BE2C (cell line): ENCODE measurements at regions not wholly inside any gene's neighbourhood (a gene's known extent, or its start where the extent isn't known, plus 50 kb on each side); places are given as distances from the start of the nearest gene placed in this dataset.

Experiments used
- DNase-seq: peaks from one replicate; pipeline ENCODE4 v3.0.0-alpha.2; 2020
- H3K27me3 ChIP-seq: fragments of 250-450 bp; sonication (Bioruptor Pico); 2 replicates; pipeline ENCODE4 v1.5.1; 2020; ENCODE audit warnings: mild to moderate bottlenecking
- H3K36me3 ChIP-seq: fragments of 250-450 bp; sonication (Bioruptor Pico); 2 replicates; pipeline ENCODE4 v1.5.1; 2020; ENCODE audit warnings: mild to moderate bottlenecking
- H3K4me1 ChIP-seq: fragments of 250-450 bp; sonication (Bioruptor Pico); 2 replicates; pipeline ENCODE4 v1.5.1; 2020
- H3K4me3 ChIP-seq: 2 replicates; pipeline ENCODE4 v1.5.1; 2011; ENCODE audit warnings: low read depth, low read length
- H3K9me3 ChIP-seq: fragments of 250-450 bp; sonication (Bioruptor Pico); 2 replicates; pipeline ENCODE4 v1.5.1; 2020
- TF ChIP-seq, protein P1 (sequence below): IDR thresholded peaks from 2 replicates; pipeline ENCODE4 v1.5.1; 2012; ENCODE audit warnings: mild to moderate bottlenecking, low read depth, low read length

DNA sequence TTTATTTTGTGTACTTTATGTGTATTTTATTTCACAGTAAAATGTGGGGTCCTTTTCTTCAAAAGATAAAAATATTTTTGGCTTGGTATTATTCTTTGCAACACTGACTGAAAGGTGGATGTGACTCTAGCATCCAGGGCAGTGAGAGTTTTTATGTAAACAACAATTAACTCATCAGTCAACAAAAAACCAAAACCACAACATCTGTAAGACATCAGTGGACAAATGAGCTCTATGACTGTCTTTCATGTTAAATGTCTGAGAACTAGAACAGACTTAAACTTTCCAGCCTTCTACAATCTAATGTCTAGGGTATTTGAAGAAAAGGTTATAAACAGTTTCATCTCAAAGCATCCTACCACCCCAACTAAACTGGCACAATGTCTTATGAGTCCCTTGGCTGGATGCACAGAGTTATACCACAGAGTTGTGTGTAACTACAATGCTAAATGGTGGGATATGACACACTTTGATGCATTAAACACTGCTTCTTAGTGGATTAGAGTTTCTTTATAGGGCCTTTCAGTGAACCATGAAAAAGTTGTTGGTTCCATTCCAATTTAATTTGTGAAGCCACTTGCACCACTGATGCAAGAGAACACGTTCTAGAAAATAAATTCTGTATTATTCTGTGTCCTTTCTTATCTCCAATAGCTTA lies 544.2 kb upstream of the KLF12 start:
- Histone ChIP-seq H3K4me3 (no peak overlapping the region), H3K36me3 (no peaks in the 10 kb centered on the region), H3K27me3 (no peaks in the 10 kb centered on the region), H3K9me3 (no peaks in the 10 kb centered on the region), H3K4me1 (no peaks in the 10 kb centered on the region)
- TF ChIP-seq, protein P1, sequence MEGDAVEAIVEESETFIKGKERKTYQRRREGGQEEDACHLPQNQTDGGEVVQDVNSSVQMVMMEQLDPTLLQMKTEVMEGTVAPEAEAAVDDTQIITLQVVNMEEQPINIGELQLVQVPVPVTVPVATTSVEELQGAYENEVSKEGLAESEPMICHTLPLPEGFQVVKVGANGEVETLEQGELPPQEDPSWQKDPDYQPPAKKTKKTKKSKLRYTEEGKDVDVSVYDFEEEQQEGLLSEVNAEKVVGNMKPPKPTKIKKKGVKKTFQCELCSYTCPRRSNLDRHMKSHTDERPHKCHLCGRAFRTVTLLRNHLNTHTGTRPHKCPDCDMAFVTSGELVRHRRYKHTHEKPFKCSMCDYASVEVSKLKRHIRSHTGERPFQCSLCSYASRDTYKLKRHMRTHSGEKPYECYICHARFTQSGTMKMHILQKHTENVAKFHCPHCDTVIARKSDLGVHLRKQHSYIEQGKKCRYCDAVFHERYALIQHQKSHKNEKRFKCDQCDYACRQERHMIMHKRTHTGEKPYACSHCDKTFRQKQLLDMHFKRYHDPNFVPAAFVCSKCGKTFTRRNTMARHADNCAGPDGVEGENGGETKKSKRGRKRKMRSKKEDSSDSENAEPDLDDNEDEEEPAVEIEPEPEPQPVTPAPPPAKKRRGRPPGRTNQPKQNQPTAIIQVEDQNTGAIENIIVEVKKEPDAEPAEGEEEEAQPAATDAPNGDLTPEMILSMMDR = no peak
- DNase-seq = no peak

DNA sequence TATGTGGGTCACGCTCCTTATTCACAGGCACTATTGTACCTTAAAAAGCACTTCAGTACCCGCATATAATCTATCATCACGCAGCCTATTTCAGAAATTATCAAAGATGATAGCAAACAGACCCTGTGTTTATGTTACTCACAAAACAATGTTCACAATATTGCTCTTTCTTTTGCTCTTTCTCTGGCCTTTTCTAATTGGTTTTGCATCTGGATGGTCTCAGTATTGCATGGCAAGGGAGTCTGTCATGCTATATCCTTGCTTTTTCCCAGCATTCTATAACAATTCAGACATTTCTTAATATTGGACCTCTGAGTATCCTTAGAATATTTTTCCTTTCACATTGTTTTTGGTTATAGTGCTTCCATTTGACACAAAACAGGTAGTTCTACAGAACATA lies 541.8 kb upstream of the KLF12 start:
- no peaks in the 10 kb centered on the region for H3K4me1 ChIP-seq
- no peaks in the 10 kb centered on the region for H3K9me3 ChIP-seq
- no peak for DNase-seq
- H3K27me3 ChIP-seq = no peaks in the 10 kb centered on the region
- TF ChIP-seq, protein P1 = no peak
- no peak overlapping the region for H3K4me3 ChIP-seq
- no peaks in the 10 kb centered on the region for H3K36me3 ChIP-seq

DNA sequence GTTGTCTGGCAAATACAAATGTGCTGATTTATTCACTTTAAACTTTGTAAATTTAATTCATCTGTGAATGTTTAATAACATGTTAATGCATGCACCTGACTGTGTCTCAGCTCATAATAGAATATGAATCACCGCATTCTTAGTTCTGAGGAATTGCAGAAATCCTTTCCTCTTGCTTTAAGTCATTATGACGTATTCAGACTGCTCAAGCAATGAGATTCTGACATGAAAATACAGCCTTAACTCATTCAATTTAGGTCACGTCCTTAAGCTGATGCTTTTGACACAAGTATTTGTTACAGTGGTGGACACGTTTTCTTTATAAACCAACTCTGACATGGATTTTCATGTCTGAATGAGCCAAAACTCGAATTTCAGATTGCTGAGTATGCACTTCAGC lies 541.0 kb upstream of the KLF12 start:
- no peak overlapping the region for H3K4me3 ChIP-seq
- TF ChIP-seq, protein P1 = no peak
- H3K4me1 ChIP-seq = no peaks in the 10 kb centered on the region
- H3K27me3 ChIP-seq = no peaks in the 10 kb centered on the region
- no peak for DNase-seq
- no peaks in the 10 kb centered on the region for H3K36me3 ChIP-seq
- H3K9me3 ChIP-seq = no peaks in the 10 kb centered on the region

DNA sequence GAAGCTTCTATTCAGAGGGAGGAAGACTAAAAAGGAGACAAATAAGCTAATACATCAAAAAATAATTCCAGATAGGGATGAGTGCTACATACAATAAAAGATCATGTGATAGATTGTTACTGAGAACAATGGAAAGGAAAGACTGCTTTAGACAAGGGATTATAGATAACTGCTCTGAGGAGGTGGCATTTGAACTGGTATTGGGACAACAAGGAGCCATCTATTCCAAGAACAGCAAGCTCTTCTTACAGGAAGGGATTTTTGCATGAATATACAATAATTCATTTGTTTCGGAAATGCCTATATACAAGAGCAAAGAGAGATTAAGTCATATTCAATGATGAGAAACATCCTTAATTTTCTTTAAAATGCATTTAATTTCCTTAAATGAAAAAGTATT lies 540.5 kb upstream of the KLF12 start:
- no peak overlapping the region for H3K4me3 ChIP-seq
- H3K9me3 ChIP-seq = no peaks in the 10 kb centered on the region
- no peaks in the 10 kb centered on the region for H3K4me1 ChIP-seq

DNA sequence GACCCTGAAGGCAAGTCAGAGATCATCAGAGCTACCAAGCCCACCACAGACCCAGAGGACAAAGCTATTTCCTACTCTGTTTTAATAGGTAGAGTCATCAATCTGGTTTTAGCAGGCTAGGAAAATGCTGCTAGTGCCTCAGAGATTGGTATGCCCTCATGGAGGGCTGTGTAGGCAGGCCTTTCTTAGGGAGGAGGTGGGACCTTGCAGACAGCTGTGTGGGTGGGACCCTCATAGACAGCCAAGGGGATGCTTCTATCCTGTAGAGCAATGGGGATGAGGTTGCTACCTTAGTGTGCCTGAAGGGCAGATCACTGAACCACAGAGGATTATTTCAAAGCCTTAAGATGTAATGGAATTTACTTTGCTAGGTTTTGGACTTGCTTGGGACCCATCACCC lies 534.9 kb upstream of the KLF12 start:
- H3K4me3 ChIP-seq = no peak overlapping the region
- DNase-seq = no peak
- H3K36me3 ChIP-seq = no peaks in the 10 kb centered on the region
- no peaks in the 10 kb centered on the region for H3K9me3 ChIP-seq
- TF ChIP-seq, protein P1 = no peak
- no peaks in the 10 kb centered on the region for H3K27me3 ChIP-seq
- H3K4me1 ChIP-seq = no peaks in the 10 kb centered on the region; the same call in 1 of the 2 replicates

More for the DNA sequence above, 540.5 kb upstream of the KLF12 start:
- TF ChIP-seq, protein P1 = no peak
- no peak for DNase-seq
- H3K27me3 ChIP-seq = no peaks in the 10 kb centered on the region
- no peaks in the 10 kb centered on the region for H3K36me3 ChIP-seq

DNA sequence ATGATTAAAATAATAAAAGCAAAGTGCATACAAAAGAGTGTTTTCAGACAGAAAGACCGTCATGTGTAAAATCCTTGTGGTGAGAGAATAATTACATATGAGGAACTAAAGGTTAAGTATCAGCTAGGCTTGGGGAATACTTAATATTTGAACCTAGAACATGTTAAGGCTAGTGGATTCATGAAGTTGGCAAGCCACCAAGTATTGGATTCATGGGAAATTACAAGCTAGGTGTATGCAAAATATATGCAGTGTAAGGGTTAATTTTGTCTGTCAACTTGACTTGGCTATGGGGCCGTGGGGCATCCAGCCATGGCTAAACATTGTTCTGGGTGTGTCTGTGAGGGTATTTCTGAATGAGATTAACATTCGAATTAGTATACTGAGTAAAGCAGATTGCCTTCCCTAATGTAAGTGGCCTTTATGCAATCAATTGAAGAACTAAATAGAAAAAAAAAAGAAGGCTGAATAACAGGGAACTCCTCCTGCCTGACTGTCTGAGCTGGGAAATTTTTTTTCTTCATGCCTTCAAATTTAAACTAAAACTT lies 533.5 kb upstream of the KLF12 start:
- peaks cover 9% of the 10 kb centered on the region for H3K4me1 ChIP-seq
- H3K9me3 ChIP-seq = no peaks in the 10 kb centered on the region
- TF ChIP-seq, protein P1 = no peak
- no peaks in the 10 kb centered on the region for H3K36me3 ChIP-seq
- no peak for DNase-seq
- H3K4me3 ChIP-seq = no peak overlapping the region
- no peaks in the 10 kb centered on the region for H3K27me3 ChIP-seq
